HepG2 (cell line): ENCODE measurements at regions not wholly inside any gene's neighbourhood (a gene's known extent, or its start where the extent isn't known, plus 50 kb on each side); places are given as distances from the start of the nearest gene placed in this dataset.

ENCODE experiments used
- ATAC-seq: fragments of 200-7000 bp; cut with Tn5 transposase; 3 replicates; pipeline ENCODE4 v1.9.1; 2020; ENCODE audit warnings: mild to moderate bottlenecking, moderate library complexity
- BruUV-seq: library from RNA; stranded (reverse); fragments of 400-500 nt; replicated peaks from 2 replicates; lab custom pipeline; 2021; lab: Mats Ljungman, UMichigan
- CTCF ChIA-PET: fragments of 300-600 bp; formaldehyde crosslinking; extraction: SDS; loops from one replicate; lab custom pipeline; 2021; ENCODE audit warnings: low total read pairs, inconsistent platforms, low intra/inter-chr PET ratio; lab: Yijun Ruan, JAX
- POLR2A ChIA-PET: fragments of 350-600 bp; sonication (Branson Sonifier 250); formaldehyde crosslinking; loops from one replicate; lab custom pipeline; 2020; ENCODE audit warnings: antibody characterized with exemption, inconsistent platforms; lab: Yijun Ruan, JAX
- DNase-seq: peaks from one replicate; pipeline ENCODE4 v3.0.0-alpha.2; 2015; ENCODE audit warnings: low spot score
- FAIRE-seq: peaks from 3 replicates; lab custom pipeline; 2011; peaks lifted over from hg19 to GRCh38; lab: Jason Lieb, UNC
- H2AFZ ChIP-seq: one replicate; pipeline ENCODE4 v1.6.1; 2011; ENCODE audit warnings: low read length, inconsistent platforms
- H3K27ac ChIP-seq: fragments of 300-600 bp; 3 replicates; pipeline ENCODE4 v1.8.0; 2011; ENCODE audit warnings: mixed run types, mild to moderate bottlenecking, mixed read lengths, low read length, inconsistent platforms; ENCODE audit not compliant: insufficient read depth; ENCODE audit errors: extremely low read length
- H3K27me3 ChIP-seq, 2 experiments: fragments of 200-600 bp in 1 of 2; 2 replicates in 1 of 2; 3 replicates in 1 of 2; pipeline versions ENCODE4 v1.6.0 to v1.8.0; 2011; ENCODE audit warnings: low read length in 2 of 2, mild to moderate bottlenecking in 2 of 2, moderate library complexity in 2 of 2, inconsistent platforms in 1 of 2; ENCODE audit not compliant: insufficient read depth in 2 of 2, control insufficient read depth in 1 of 2
- H3K36me3 ChIP-seq, 2 experiments: fragments of 200-600 bp in 1 of 2; replicated peaks in 1 of 2; 2 replicates in 1 of 2; 3 replicates in 1 of 2; pipeline versions ENCODE4 v1.5.1 to v1.8.0; 2011; ENCODE audit warnings: low read length in 2 of 2, inconsistent platforms in 1 of 2; ENCODE audit not compliant: insufficient read depth in 2 of 2, control insufficient read depth in 1 of 2
- H3K4me1 ChIP-seq: 2 replicates; pipeline ENCODE4 v1.5.1; 2012; ENCODE audit warnings: low read length, inconsistent platforms; ENCODE audit not compliant: insufficient read depth
- H3K4me2 ChIP-seq: 2 replicates; pipeline ENCODE4 v1.6.0; 2011; ENCODE audit warnings: low read depth, low read length, inconsistent platforms
- H3K4me3 ChIP-seq, 3 experiments: fragments of 200-600 bp in 1 of 3; sonication (generic), shearing (Covaris generic) in 1 of 3; replicated peaks in 1 of 3; 2 replicates each; pipeline ENCODE4 v1.5.1; 2011 to 2016; ENCODE audit warnings: low read length in 3 of 3, inconsistent platforms in 2 of 3, low read depth in 2 of 3, mild to moderate bottlenecking in 2 of 3, control low read depth in 1 of 3, mixed read lengths in 1 of 3; ENCODE audit not compliant: insufficient read depth in 1 of 3
- H3K79me2 ChIP-seq: one replicate; pipeline ENCODE4 v1.6.1; 2011; ENCODE audit warnings: low read length, inconsistent platforms; ENCODE audit not compliant: insufficient read depth
- H3K9ac ChIP-seq: 2 replicates; pipeline ENCODE4 v1.6.0; 2011; ENCODE audit warnings: mild to moderate bottlenecking, low read depth, low read length, inconsistent platforms; ENCODE audit not compliant: insufficient read depth
- H3K9me3 ChIP-seq: 2 replicates; pipeline ENCODE4 v1.5.1; 2012; ENCODE audit warnings: mild to moderate bottlenecking, low read length
- H4K20me1 ChIP-seq: 2 replicates; pipeline ENCODE4 v1.6.0; 2011; ENCODE audit warnings: inconsistent platforms, mild to moderate bottlenecking, low read length, moderate library complexity; ENCODE audit not compliant: insufficient read depth
- ARNTL ChIP-seq: sonication (generic); formaldehyde crosslinking; IDR thresholded peaks from 2 replicates; pipeline ENCODE4 v1.4.0; 2020; ENCODE audit warnings: mild to moderate bottlenecking, missing genetic modification reagents
- ATF7 ChIP-seq, 2 experiments: fragments of 450-650 bp in 1 of 2; sonication (generic) in 1 of 2; formaldehyde crosslinking in 1 of 2; IDR thresholded peaks; 2 replicates each; pipeline versions ENCODE4 v1.4.0 to v1.6.1; 2016 to 2020; ENCODE audit warnings: antibody characterized with exemption in 1 of 2, mild to moderate bottlenecking in 1 of 2, missing genetic modification reagents in 1 of 2
- DR1 ChIP-seq: sonication (generic); formaldehyde crosslinking; IDR thresholded peaks from 2 replicates; pipeline ENCODE4 v1.8.0; 2021; ENCODE audit warnings: mild to moderate bottlenecking, missing genetic modification reagents, inconsistent platforms
- FOXA1 ChIP-seq, 2 experiments: fragments of 450-650 bp in 1 of 2; sonication (generic) in 1 of 2; formaldehyde crosslinking in 1 of 2; IDR thresholded peaks; 2 replicates each; pipeline versions ENCODE4 v1.4.0 to v1.6.1; 2016 to 2020; ENCODE audit warnings: missing genetic modification reagents in 1 of 2
- FOXK2 ChIP-seq: fragments of 450-650 bp; IDR thresholded peaks from 2 replicates; pipeline ENCODE4 v1.6.1; 2016
- FOXP1 ChIP-seq, 2 experiments: fragments of 450-650 bp in 1 of 2; IDR thresholded peaks; 2 replicates each; pipeline ENCODE4 v1.6.1; 2017 to 2018; ENCODE audit warnings: antibody characterized with exemption in 1 of 2
- HES4 ChIP-seq: sonication (generic); formaldehyde crosslinking; IDR thresholded peaks from 2 replicates; pipeline ENCODE4 v1.9.0; 2021; ENCODE audit warnings: mild to moderate bottlenecking, missing genetic modification reagents, borderline replicate concordance
- IKZF1 ChIP-seq: fragments of 450-650 bp; IDR thresholded peaks from 2 replicates; pipeline ENCODE4 v1.7.1; 2016
- KLF12 ChIP-seq: sonication (generic); formaldehyde crosslinking; IDR thresholded peaks from 2 replicates; pipeline ENCODE4 v1.4.0; 2020; ENCODE audit warnings: missing genetic modification reagents, borderline replicate concordance
- MEF2D ChIP-seq: sonication (generic); formaldehyde crosslinking; IDR thresholded peaks from 2 replicates; pipeline ENCODE4 v1.5.1; 2020; ENCODE audit warnings: mild to moderate bottlenecking, missing genetic modification reagents
- NAIF1 ChIP-seq: sonication (generic); formaldehyde crosslinking; IDR thresholded peaks from 2 replicates; pipeline ENCODE4 v1.5.0; 2020; ENCODE audit warnings: mild to moderate bottlenecking, missing genetic modification reagents, borderline replicate concordance
- NBN ChIP-seq: fragments of 450-650 bp; conservative IDR thresholded peaks from 2 replicates; pipeline ENCODE4 v1.6.1; 2017
- ONECUT2 ChIP-seq: sonication (generic); formaldehyde crosslinking; IDR thresholded peaks from 2 replicates; pipeline ENCODE4 v1.4.0; 2020; ENCODE audit warnings: missing genetic modification reagents
- PHB2 ChIP-seq: fragments of 450-650 bp; IDR thresholded peaks from 2 replicates; pipeline ENCODE4 v1.6.1; 2018; ENCODE audit not compliant: partially characterized antibody
- PHF8 ChIP-seq: sonication (generic); formaldehyde crosslinking; IDR thresholded peaks from 2 replicates; pipeline ENCODE4 v1.5.0; 2020; ENCODE audit warnings: missing genetic modification reagents
- SP1 ChIP-seq, 2 experiments: fragments of 450-650 bp in 1 of 2; sonication (generic) in 1 of 2; formaldehyde crosslinking in 1 of 2; IDR thresholded peaks; 2 replicates each; pipeline versions ENCODE4 v1.4.0 to v1.6.1; 2016 to 2020; ENCODE audit warnings: missing genetic modification reagents in 1 of 2
- TBL1XR1 ChIP-seq: fragments of 150-350 bp; IDR thresholded peaks from 2 replicates; pipeline ENCODE4 v1.6.1; 2014; ENCODE audit warnings: borderline replicate concordance, low read length; ENCODE audit not compliant: partially characterized antibody
- XBP1 ChIP-seq: sonication (generic); formaldehyde crosslinking; IDR thresholded peaks from 2 replicates; pipeline ENCODE4 v1.5.0; 2020; ENCODE audit warnings: missing genetic modification reagents
- YY1 ChIP-seq: IDR thresholded peaks from 2 replicates; pipeline ENCODE4 v1.6.1; 2011; ENCODE audit warnings: low read length, low read depth, moderate library complexity, mild to moderate bottlenecking; ENCODE audit not compliant: insufficient read depth, insufficient replicate concordance
- ZFP90 ChIP-seq: sonication (generic); formaldehyde crosslinking; IDR thresholded peaks from 2 replicates; pipeline ENCODE4 v1.8.0; 2022; ENCODE audit warnings: missing genetic modification reagents, mild to moderate bottlenecking, inconsistent platforms, borderline replicate concordance
- ZNF282 ChIP-seq: fragments of 450-650 bp; IDR thresholded peaks from 2 replicates; pipeline ENCODE4 v1.6.1; 2018; ENCODE audit not compliant: partially characterized antibody
- ZNF557 ChIP-seq: sonication (generic); formaldehyde crosslinking; IDR thresholded peaks from 2 replicates; pipeline ENCODE4 v1.4.0; 2020; ENCODE audit warnings: missing genetic modification reagents
- WGBS: methylation state at CpG from one replicate; pipeline ENCODE4 v1.1.6; 2017; ENCODE audit warnings: low lambda C conversion rate; 5-methylcytosine and 5-hydroxymethylcytosine counted together
- in situ Hi-C: cut with HindIII; loops from 2 replicates; pipeline ENCODE4 v1.10.0; 2017; ENCODE audit warnings: low pct_unique_long_range_greater_than_20kb; ENCODE audit not compliant: extremely low pct_ligation_motif_present
- intact Hi-C: fragments of 100-400 bp; cut with micrococcal nuclease; formaldehyde crosslinking; loops from one replicate; pipeline ENCODE4 v1.10.0; 2022; ENCODE audit not compliant: unreplicated experiment
- TF ChIP-seq, protein P1 (sequence below): sonication (generic); formaldehyde crosslinking; IDR thresholded peaks from 2 replicates; pipeline ENCODE4 v1.8.1; 2023; ENCODE audit warnings: mild to moderate bottlenecking, moderate library complexity, missing genetic modification reagents
- TF ChIP-seq, protein P2 (sequence below): fragments of 450-650 bp; IDR thresholded peaks from 2 replicates; pipeline ENCODE4 v1.6.1; 2017

- 52% methylated on average over 3 of the region's 3 CpGs for WGBS
- Histone ChIP-seq H2AFZ (no peak overlapping the region), H3K9me3 (no peaks in the 10 kb centered on the region), H4K20me1 (no peaks in the 10 kb centered on the region), H3K27ac (no peak overlapping the region), H3K9ac (no peak overlapping the region), H3K4me3 (no peak overlapping the region), H3K36me3 (no peaks in the 10 kb centered on the region), H3K4me2 (no peak overlapping the region), H3K4me1 (no peaks in the 10 kb centered on the region), H3K27me3 (no peaks in the 10 kb centered on the region), H3K79me2 (no peaks in the 10 kb centered on the region)
- POLR2A ChIA-PET, result no interaction called here
- FAIRE-seq (no peak), ATAC-seq (no peak), DNase-seq (no peak)
- intact Hi-C loops (no loop called here), in situ Hi-C loops (no loop called here)
- CTCF ChIA-PET, result no interaction called here
- BruUV-seq, result no TSS peak
- TF ChIP-seq SP1 (IDR thresholded peaks at IDR 0.05) (0 out of 2 replicates have a peak, but pooled peaks have one; percentile 16), SP1 (CRISPR knock-in tag; IDR thresholded peaks at IDR 0.05) (no peak), XBP1 (CRISPR knock-in tag) (no peak), DR1 (no peak), ONECUT2 (no peak), ZNF557 (no peak), PHB2 (no peak), NAIF1 (CRISPR knock-in tag) (no peak), NBN (0 out of 2 replicates have a peak, but pooled peaks have one; percentile 55), IKZF1 (peak; percentile 95), ZNF282 (peak; percentile 23), FOXA1 (IDR thresholded peaks at IDR 0.05) (0 out of 2 replicates have a peak, but pooled peaks have one; percentile 10), FOXA1 (CRISPR knock-in tag; IDR thresholded peaks at IDR 0.05) (no peak), ARNTL (CRISPR knock-in tag) (no peak), HES4 (CRISPR knock-in tag) (no peak), KLF12 (CRISPR knock-in tag) (no peak), FOXP1 (IDR thresholded peaks at IDR 0.05) (peak; percentile 57; the same call in 1 of the 2 replicates), FOXP1 (CRISPR knock-in tag; IDR thresholded peaks at IDR 0.05) (no peak), ATF7 (IDR thresholded peaks at IDR 0.05) (peak; percentile 38; the same call in 1 of the 2 replicates), ATF7 (CRISPR knock-in tag; IDR thresholded peaks at IDR 0.05) (no peak), TBL1XR1 (no peak), MEF2D (CRISPR knock-in tag) (no peak), YY1 (no peak), PHF8 (CRISPR knock-in tag) (no peak), FOXK2 (peak; percentile 10; the same call in 1 of the 2 replicates), ZFP90 (CRISPR knock-in tag) (no peak)
- TF ChIP-seq, protein P1, sequence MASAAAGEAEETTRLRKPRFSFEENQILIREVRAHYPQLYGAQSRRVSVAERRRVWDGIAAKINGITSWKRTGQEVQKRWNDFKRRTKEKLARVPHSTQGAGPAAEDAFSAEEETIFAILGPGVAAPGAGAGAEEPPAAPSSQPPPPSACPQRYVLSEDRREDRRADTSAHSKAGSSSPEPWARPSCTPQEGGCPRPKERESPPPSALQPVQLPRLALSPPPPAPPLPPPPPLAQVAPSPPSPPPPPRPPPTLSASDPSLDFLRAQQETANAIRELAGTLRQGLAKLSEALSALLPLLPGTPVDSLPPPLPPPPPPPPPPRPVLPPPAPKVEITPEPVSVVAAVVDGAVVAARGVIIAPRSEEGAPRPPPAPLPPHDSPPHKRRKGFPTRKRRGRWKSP (CRISPR knock-in tag), result no peak
- TF ChIP-seq, protein P2, sequence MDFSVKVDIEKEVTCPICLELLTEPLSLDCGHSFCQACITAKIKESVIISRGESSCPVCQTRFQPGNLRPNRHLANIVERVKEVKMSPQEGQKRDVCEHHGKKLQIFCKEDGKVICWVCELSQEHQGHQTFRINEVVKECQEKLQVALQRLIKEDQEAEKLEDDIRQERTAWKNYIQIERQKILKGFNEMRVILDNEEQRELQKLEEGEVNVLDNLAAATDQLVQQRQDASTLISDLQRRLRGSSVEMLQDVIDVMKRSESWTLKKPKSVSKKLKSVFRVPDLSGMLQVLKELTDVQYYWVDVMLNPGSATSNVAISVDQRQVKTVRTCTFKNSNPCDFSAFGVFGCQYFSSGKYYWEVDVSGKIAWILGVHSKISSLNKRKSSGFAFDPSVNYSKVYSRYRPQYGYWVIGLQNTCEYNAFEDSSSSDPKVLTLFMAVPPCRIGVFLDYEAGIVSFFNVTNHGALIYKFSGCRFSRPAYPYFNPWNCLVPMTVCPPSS, result peak; percentile 59; the same call in 1 of the 2 replicates
These were observed 255.8 kb downstream of the CYRIA start for GRCh38 chr2:16409849-16410248.
